Stimulated activated CD4-positive, alpha-beta T cell treated with anti-CD3 and anti-CD28 coated beads, Interleukin-1b, Interleukin-23, amount 100 ng/mL, for 4 hours (primary cell): ENCODE measurements at regions not wholly inside any gene's neighbourhood (a gene's known extent, or its start where the extent isn't known, plus 50 kb on each side); places are given as distances from the start of the nearest gene placed in this dataset.
"Not testable (repeated sequence)": the region's sequence is repeated elsewhere in the genome, so short reads cannot be mapped to it uniquely, and the experiment has no call there.

Experiments used
- DNase-seq, 2 donors: peaks; one replicate each; pipeline ENCODE4 v3.0.0-alpha.2; 2020; ENCODE audit warnings: low read depth in 2 of 2

GRCh38 chr1:5734414-5734813 is 257.8 kb downstream of the NPHP4 start:
- DNase-seq = no peak

GRCh38 chr1:5733596-5733995 is 258.6 kb downstream of the NPHP4 start:
- no peak for DNase-seq

- DNase-seq = no peak
Observed at GRCh38 chr1:5731110-5731423, 261.2 kb downstream of the NPHP4 start.

- DNase-seq = no peak
Observed at GRCh38 chr1:5730272-5731109, 261.7 kb downstream of the NPHP4 start.

GRCh38 chr1:5729636-5730145 is 262.5 kb downstream of the NPHP4 start:
- DNase-seq = no peak

GRCh38 chr1:5728663-5729355 is 263.4 kb downstream of the NPHP4 start:
- no peak for DNase-seq

GRCh38 chr1:5727871-5728643 is 264.2 kb downstream of the NPHP4 start:
- DNase-seq = no peak

- no peak for DNase-seq
Observed at GRCh38 chr1:5727191-5727590, 265.0 kb downstream of the NPHP4 start.

- not testable (repeated sequence) for DNase-seq
Observed at GRCh38 chr1:5726586-5727184, 265.5 kb downstream of the NPHP4 start.

- DNase-seq = no peak
Observed at GRCh38 chr1:5725855-5726585, 266.2 kb downstream of the NPHP4 start.

- no peak for DNase-seq
Observed at GRCh38 chr1:5725406-5725805, 266.8 kb downstream of the NPHP4 start.

- DNase-seq = no peak
Observed at GRCh38 chr1:5724847-5725246, 267.4 kb downstream of the NPHP4 start.

GRCh38 chr1:5722635-5723164 is 269.5 kb downstream of the NPHP4 start:
- DNase-seq = no peak

- DNase-seq = no peak
Observed at GRCh38 chr1:5721634-5722215, 270.5 kb downstream of the NPHP4 start.

GRCh38 chr1:5720936-5721335 is 271.3 kb downstream of the NPHP4 start:
- no peak for DNase-seq

- DNase-seq = no peak
Observed at GRCh38 chr1:5720484-5720883, 271.7 kb downstream of the NPHP4 start.

GRCh38 chr1:5720045-5720444 is 272.2 kb downstream of the NPHP4 start:
- DNase-seq = no peak

- no peak for DNase-seq
Observed at GRCh38 chr1:5718831-5719632, 273.2 kb downstream of the NPHP4 start.

GRCh38 chr1:5717031-5717682 is 275.1 kb downstream of the NPHP4 start:
- DNase-seq = no peak
